GM18951 (cell line): ENCODE measurements at regions not wholly inside any gene's neighbourhood (a gene's known extent, or its start where the extent isn't known, plus 50 kb on each side); places are given as distances from the start of the nearest gene placed in this dataset.

ENCODE experiments used
- POLR2A ChIP-seq: IDR thresholded peaks from 4 replicates; pipeline ENCODE4 v1.6.1; 2011; ENCODE audit warnings: mild to moderate bottlenecking; ENCODE audit not compliant: insufficient read length, insufficient read depth; ENCODE audit errors: extremely low read depth
- in situ Hi-C: fragments of 300-500 bp; cut with MboI; formaldehyde crosslinking; loops from one replicate; pipeline ENCODE4 v1.12.0; 2022; ENCODE audit warnings: low sequenced_read_pairs, mixed read lengths, inconsistent platforms; ENCODE audit not compliant: unreplicated experiment

- in situ Hi-C loops = no loop called here
- no peak for TF ChIP-seq POLR2A
Measured at GRCh38 chr2:60324536-60324935, 228.9 kb downstream of the BCL11A start.

GRCh38 chr2:60321816-60322215 is 231.6 kb downstream of the BCL11A start:
- no peak for TF ChIP-seq POLR2A
- in situ Hi-C loops = no loop called here

GRCh38 chr2:60320724-60321123 is 232.7 kb downstream of the BCL11A start:
- no peak for TF ChIP-seq POLR2A
- in situ Hi-C loops = no loop called here

GRCh38 chr2:60319031-60319547 is 234.4 kb downstream of the BCL11A start:
- in situ Hi-C loops = no loop called here
- TF ChIP-seq POLR2A = no peak

GRCh38 chr2:60318544-60318943 is 234.9 kb downstream of the BCL11A start:
- in situ Hi-C loops = no loop called here

GRCh38 chr2:60317844-60318243 is 235.6 kb downstream of the BCL11A start:
- TF ChIP-seq POLR2A = no peak
- in situ Hi-C loops = no loop called here

More at GRCh38 chr2:60318544-60318943, 234.9 kb downstream of the BCL11A start:
- no peak for TF ChIP-seq POLR2A

- in situ Hi-C loops = no loop called here
- TF ChIP-seq POLR2A = no peak
Measured at GRCh38 chr2:60317034-60317386, 236.4 kb downstream of the BCL11A start.

GRCh38 chr2:60316381-60317033 is 236.9 kb downstream of the BCL11A start:
- in situ Hi-C loops = no loop called here
- TF ChIP-seq POLR2A = no peak

- in situ Hi-C loops = no loop called here
- no peak for TF ChIP-seq POLR2A
Measured at GRCh38 chr2:60313470-60314172, 239.8 kb downstream of the BCL11A start.

- TF ChIP-seq POLR2A = no peak
- in situ Hi-C loops = no loop called here
Measured at GRCh38 chr2:60312618-60313017, 240.8 kb downstream of the BCL11A start.

- in situ Hi-C loops = no loop called here
- no peak for TF ChIP-seq POLR2A
Measured at GRCh38 chr2:60311524-60311923, 241.9 kb downstream of the BCL11A start.

- TF ChIP-seq POLR2A = no peak
- in situ Hi-C loops = no loop called here
Measured at GRCh38 chr2:60309941-60310660, 243.4 kb downstream of the BCL11A start.

GRCh38 chr2:60309336-60309735 is 244.1 kb downstream of the BCL11A start:
- in situ Hi-C loops = no loop called here
- no peak for TF ChIP-seq POLR2A
